Caco-2 (cell line): ENCODE measurements at regions not wholly inside any gene's neighbourhood (a gene's known extent, or its start where the extent isn't known, plus 50 kb on each side); places are given as distances from the start of the nearest gene placed in this dataset.

Source experiments
- BruUV-seq: library from RNA; stranded (reverse); fragments of 400-500 nt; replicated peaks from 2 replicates; lab custom pipeline; 2021; lab: Mats Ljungman, UMichigan
- CTCF ChIA-PET: fragments of 300-600 bp; sonication (Branson Sonifier 250); formaldehyde crosslinking; loops from one replicate; lab custom pipeline; 2022; ENCODE audit warnings: antibody characterized with exemption; lab: Charles Lee
- POLR2A ChIA-PET: fragments of 300-600 bp; sonication (Branson Sonifier 250); formaldehyde crosslinking; loops from one replicate; lab custom pipeline; 2022; ENCODE audit warnings: antibody characterized with exemption; lab: Charles Lee
- DNase-seq, 2 experiments: peaks; one replicate each; pipeline versions ENCODE4 v3.0.0 to v3.0.0-alpha.2; 2020 to 2022
- H3K27me3 ChIP-seq: replicated peaks from 2 replicates; pipeline ENCODE4 v1.6.0; 2011; ENCODE audit warnings: low read length; ENCODE audit not compliant: control insufficient read depth, insufficient read depth
- H3K36me3 ChIP-seq: 2 replicates; pipeline ENCODE4 v1.5.1; 2011; ENCODE audit warnings: low read length; ENCODE audit not compliant: control insufficient read depth, insufficient read depth
- H3K4me1 ChIP-seq: fragments of 250-450 bp; sonication (Bioruptor Pico); 2 replicates; pipeline ENCODE4 v1.5.1; 2020; ENCODE audit warnings: mild to moderate bottlenecking
- H3K4me3 ChIP-seq: 2 replicates; pipeline ENCODE4 v1.5.1; 2011; ENCODE audit warnings: low read depth, mild to moderate bottlenecking, control low read depth, low read length
- H3K9me3 ChIP-seq: fragments of 250-450 bp; sonication (Bioruptor Pico); 2 replicates; pipeline ENCODE4 v1.5.1; 2020; ENCODE audit warnings: mild to moderate bottlenecking, moderate library complexity
- H3K27ac Mint-ChIP-seq: one replicate; pipeline ENCODE4 v1.8.0; 2022; ENCODE audit warnings: mixed read lengths; ENCODE audit not compliant: unreplicated experiment
- H3K27me3 Mint-ChIP-seq: one replicate; pipeline ENCODE4 v1.8.0; 2022; ENCODE audit warnings: mixed read lengths; ENCODE audit not compliant: insufficient read depth, unreplicated experiment
- H3K36me3 Mint-ChIP-seq: one replicate; pipeline ENCODE4 v1.8.0; 2022; ENCODE audit warnings: mild to moderate bottlenecking, mixed read lengths; ENCODE audit not compliant: insufficient read depth, unreplicated experiment
- H3K4me1 Mint-ChIP-seq: one replicate; pipeline ENCODE4 v1.8.0; 2022; ENCODE audit warnings: low read depth, mixed read lengths; ENCODE audit not compliant: unreplicated experiment
- H3K4me3 Mint-ChIP-seq: one replicate; pipeline ENCODE4 v1.8.0; 2022; ENCODE audit warnings: mild to moderate bottlenecking, moderate library complexity, mixed read lengths; ENCODE audit not compliant: unreplicated experiment
- H3K9me3 Mint-ChIP-seq: one replicate; pipeline ENCODE4 v1.8.0; 2022; ENCODE audit warnings: mixed read lengths; ENCODE audit not compliant: unreplicated experiment
- intact Hi-C: fragments of 100-400 bp; cut with micrococcal nuclease; formaldehyde crosslinking; loops from one replicate; pipeline ENCODE4 v1.10.0; 2022; ENCODE audit not compliant: unreplicated experiment
- TF ChIP-seq, protein P1 (sequence below), 2 experiments: fragments of 200-600 bp in 1 of 2; IDR thresholded peaks; 1 replicate in 1 of 2; 2 replicates in 1 of 2; pipeline versions ENCODE4 v1.5.1 to v1.8.0; 2011 to 2022; ENCODE audit warnings: antibody characterized with exemption in 1 of 2, control low read depth in 1 of 2, inconsistent platforms in 1 of 2, low read depth in 1 of 2, low read length in 1 of 2, mild to moderate bottlenecking in 1 of 2, moderate library complexity in 1 of 2; ENCODE audit not compliant: insufficient read depth in 1 of 2, severe bottlenecking in 1 of 2, unreplicated experiment in 1 of 2

DNA sequence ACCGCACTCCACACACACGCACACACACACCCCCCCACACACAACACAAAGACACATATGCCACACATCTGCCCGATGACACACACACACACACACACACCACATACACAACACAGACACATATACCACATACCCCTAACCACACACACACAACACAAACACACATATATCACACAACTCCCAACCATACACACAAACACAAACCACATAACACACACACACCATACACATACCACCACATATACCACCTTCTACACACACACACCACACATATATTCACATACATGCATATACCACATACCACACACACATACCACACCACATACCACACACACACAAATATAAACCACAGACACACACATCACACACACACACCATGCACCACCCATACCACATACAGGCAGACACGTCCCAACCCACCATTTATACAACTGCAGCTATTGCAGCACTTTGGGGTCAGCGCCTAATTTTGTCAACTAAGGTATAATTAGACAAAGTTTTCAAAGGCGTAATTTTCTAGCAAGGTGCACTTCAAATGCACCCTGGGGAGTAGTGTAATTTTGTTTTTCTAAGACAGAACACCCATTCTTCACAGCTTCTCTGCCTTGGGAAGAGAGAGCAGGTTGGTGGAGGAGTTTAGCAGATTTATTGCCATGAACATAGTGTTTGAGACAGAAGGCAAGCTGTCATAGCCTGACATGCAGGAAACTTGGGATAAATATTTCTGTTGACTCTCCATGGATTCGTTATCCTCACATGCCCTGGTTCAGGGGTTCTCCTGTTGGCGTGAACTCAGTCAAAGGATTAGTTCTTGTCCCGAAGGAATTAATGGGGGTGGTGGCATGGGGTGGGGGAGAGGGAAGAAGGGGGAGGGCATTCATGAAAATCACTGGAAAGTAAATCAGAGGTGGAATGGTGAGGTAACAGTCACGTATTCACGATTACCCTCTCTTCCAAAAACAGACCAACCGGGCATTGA, 416.1 kb downstream of the LPIN1 start:
- H3K27ac Mint-ChIP-seq: no peak overlapping the region
- H3K4me3 Mint-ChIP-seq: no peak overlapping the region
- ChIA-PET POLR2A (no interaction called here), CTCF (no interaction called here)
- Histone ChIP-seq H3K9me3 (no peaks in the 10 kb centered on the region), H3K36me3 (no peaks in the 10 kb centered on the region), H3K4me3 (no peak overlapping the region), H3K27me3 (no peaks in the 10 kb centered on the region; the same call in 1 of the 2 replicates), H3K4me1 (no peaks in the 10 kb centered on the region)
- peaks cover 12% of the 10 kb centered on the region for H3K27me3 Mint-ChIP-seq
- H3K36me3 Mint-ChIP-seq: no peaks in the 10 kb centered on the region
- no TSS peak for BruUV-seq
- no peak for DNase-seq
- no peaks in the 10 kb centered on the region for H3K9me3 Mint-ChIP-seq
- TF ChIP-seq, protein P1, sequence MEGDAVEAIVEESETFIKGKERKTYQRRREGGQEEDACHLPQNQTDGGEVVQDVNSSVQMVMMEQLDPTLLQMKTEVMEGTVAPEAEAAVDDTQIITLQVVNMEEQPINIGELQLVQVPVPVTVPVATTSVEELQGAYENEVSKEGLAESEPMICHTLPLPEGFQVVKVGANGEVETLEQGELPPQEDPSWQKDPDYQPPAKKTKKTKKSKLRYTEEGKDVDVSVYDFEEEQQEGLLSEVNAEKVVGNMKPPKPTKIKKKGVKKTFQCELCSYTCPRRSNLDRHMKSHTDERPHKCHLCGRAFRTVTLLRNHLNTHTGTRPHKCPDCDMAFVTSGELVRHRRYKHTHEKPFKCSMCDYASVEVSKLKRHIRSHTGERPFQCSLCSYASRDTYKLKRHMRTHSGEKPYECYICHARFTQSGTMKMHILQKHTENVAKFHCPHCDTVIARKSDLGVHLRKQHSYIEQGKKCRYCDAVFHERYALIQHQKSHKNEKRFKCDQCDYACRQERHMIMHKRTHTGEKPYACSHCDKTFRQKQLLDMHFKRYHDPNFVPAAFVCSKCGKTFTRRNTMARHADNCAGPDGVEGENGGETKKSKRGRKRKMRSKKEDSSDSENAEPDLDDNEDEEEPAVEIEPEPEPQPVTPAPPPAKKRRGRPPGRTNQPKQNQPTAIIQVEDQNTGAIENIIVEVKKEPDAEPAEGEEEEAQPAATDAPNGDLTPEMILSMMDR (IDR thresholded peaks at IDR 0.05; ENCODE audit: insufficient read depth in 1 of 2, low read depth in 1 of 2, low read length in 1 of 2, severe bottlenecking in 1 of 2, unreplicated experiment in 1 of 2): no peak
- intact Hi-C loops: loop anchor here (10.0 kb wide), 1 partner anchor 772 kb away; no protein-coding TSS in a partner anchor
- H3K4me1 Mint-ChIP-seq: no peaks in the 10 kb centered on the region

DNA sequence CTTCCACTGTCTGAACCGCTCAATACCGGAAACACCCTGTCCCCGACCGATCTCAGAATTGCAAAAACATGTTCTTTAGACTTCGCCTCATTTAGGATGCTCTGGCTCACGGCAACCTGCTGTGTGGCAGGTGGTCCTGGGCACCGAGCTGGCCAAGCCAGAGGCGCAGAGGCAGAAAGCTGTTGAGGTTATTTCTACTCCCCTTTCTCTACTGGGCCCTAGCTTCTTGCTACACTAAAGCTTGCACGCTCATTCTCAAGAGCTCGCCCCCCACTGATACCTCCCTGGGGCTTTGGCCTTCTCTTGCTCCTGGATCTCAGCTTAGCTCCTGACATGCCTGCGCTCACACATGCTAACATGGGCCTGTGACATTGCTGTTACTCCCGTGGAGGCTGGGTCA, 417.4 kb downstream of the LPIN1 start:
- no peaks in the 10 kb centered on the region for H3K36me3 Mint-ChIP-seq
- no peaks in the 10 kb centered on the region for H3K4me1 ChIP-seq
- H3K4me3 Mint-ChIP-seq: no peak overlapping the region
- no peak for DNase-seq
- BruUV-seq: no TSS peak
- H3K9me3 ChIP-seq: no peaks in the 10 kb centered on the region
- no peaks in the 10 kb centered on the region; the same call in 1 of the 2 replicates for H3K27me3 ChIP-seq
- POLR2A ChIA-PET: no interaction called here
- H3K27ac Mint-ChIP-seq: no peak overlapping the region
- intact Hi-C loops: loop anchor here (10.0 kb wide), 1 partner anchor 771 kb away; no protein-coding TSS in a partner anchor
- H3K36me3 ChIP-seq: no peaks in the 10 kb centered on the region
- TF ChIP-seq, protein P1 (IDR thresholded peaks at IDR 0.05; ENCODE audit: insufficient read depth in 1 of 2, low read depth in 1 of 2, low read length in 1 of 2, severe bottlenecking in 1 of 2, unreplicated experiment in 1 of 2): no peak
- CTCF ChIA-PET: no interaction called here
- H3K27me3 Mint-ChIP-seq: peaks cover 12% of the 10 kb centered on the region
- no peaks in the 10 kb centered on the region for H3K4me1 Mint-ChIP-seq
- H3K4me3 ChIP-seq: no peak overlapping the region
- H3K9me3 Mint-ChIP-seq: no peaks in the 10 kb centered on the region

DNA sequence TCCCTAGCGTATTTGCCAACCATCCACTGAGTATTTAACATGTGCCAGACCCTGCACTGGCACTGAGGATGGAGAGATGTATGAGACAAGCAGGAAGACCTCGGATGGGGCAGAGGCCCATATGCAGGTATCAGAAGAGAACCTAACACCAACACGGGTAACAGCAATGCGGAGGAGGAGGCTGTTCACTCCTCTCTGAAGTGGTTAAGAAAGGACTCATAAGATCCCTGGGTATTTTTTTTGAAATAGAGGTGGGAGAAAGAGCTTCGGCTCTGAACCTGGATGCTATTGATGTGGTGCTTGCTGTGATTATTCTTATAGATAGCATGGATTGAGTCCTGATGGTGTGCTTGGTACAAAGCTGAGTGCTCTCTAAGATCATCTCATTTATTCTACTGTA, 418.3 kb downstream of the LPIN1 start:
- POLR2A ChIA-PET: no interaction called here
- CTCF ChIA-PET: no interaction called here
- no peak for DNase-seq
- Mint-ChIP-seq H3K36me3 (no peaks in the 10 kb centered on the region), H3K9me3 (no peaks in the 10 kb centered on the region), H3K4me1 (no peaks in the 10 kb centered on the region), H3K27ac (no peak overlapping the region), H3K27me3 (peaks cover 12% of the 10 kb centered on the region), H3K4me3 (no peak overlapping the region)
- no peak overlapping the region for H3K4me3 ChIP-seq
- BruUV-seq: no TSS peak
- no peaks in the 10 kb centered on the region for H3K4me1 ChIP-seq
- TF ChIP-seq, protein P1 (IDR thresholded peaks at IDR 0.05; ENCODE audit: insufficient read depth in 1 of 2, low read depth in 1 of 2, low read length in 1 of 2, severe bottlenecking in 1 of 2, unreplicated experiment in 1 of 2): no peak
- H3K9me3 ChIP-seq: no peaks in the 10 kb centered on the region
- H3K27me3 ChIP-seq: peaks cover 2% of the 10 kb centered on the region; the same call in 1 of the 2 replicates
- H3K36me3 ChIP-seq: no peaks in the 10 kb centered on the region
- intact Hi-C loops: loop anchor here (10.0 kb wide), 1 partner anchor 770 kb away; no protein-coding TSS in a partner anchor
